Stomach (tissue), 8 donors: ENCODE measurements at regions not wholly inside any gene's neighbourhood (a gene's known extent, or its start where the extent isn't known, plus 50 kb on each side); places are given as distances from the start of the nearest gene placed in this dataset.
A peak's percentile ranks its signal among the peaks of the same experiment; 100 is the strongest.

ENCODE experiments used
- DNase-seq, 2 donors: peaks; one replicate each; pipeline versions ENCODE4 v3.0.0 to v3.0.0-alpha.2; 2013 to 2019
- H3K27ac ChIP-seq, 5 donors: fragments of 200-600 bp in 4 of 5; sonication (generic) in 4 of 5; one replicate each; pipeline ENCODE4 v1.5.1; 2013 to 2019; ENCODE audit warnings: mild to moderate bottlenecking in 1 of 5, moderate library complexity in 1 of 5
- H3K27me3 ChIP-seq, 3 donors: fragments of 200-600 bp; sonication (generic); one replicate each; pipeline ENCODE4 v1.5.1; 2017 to 2019; ENCODE audit warnings: mixed run types in 1 of 3
- H3K36me3 ChIP-seq, 4 donors: fragments of 200-600 bp; sonication (generic); 1 replicate in 3 of 4; 2 replicates in 1 of 4; pipeline ENCODE4 v1.5.1; 2016 to 2019
- H3K4me1 ChIP-seq, 4 donors: fragments of 200-600 bp; sonication (generic); one replicate each; pipeline ENCODE4 v1.5.1; 2016 to 2019
- H3K4me3 ChIP-seq, 4 donors: fragments of 200-600 bp; sonication (generic) in 3 of 4; one replicate each; pipeline ENCODE4 v1.5.1; 2016 to 2019; ENCODE audit warnings: mild to moderate bottlenecking in 1 of 4
- H3K9me3 ChIP-seq, 4 donors: fragments of 200-600 bp; sonication (generic); one replicate each; pipeline ENCODE4 v1.5.1; 2016 to 2019
- CTCF ChIP-seq, 7 experiments: fragments of 450-650 bp in 4 of 7; fragments of 200-600 bp in 3 of 7; sonication (generic) in 3 of 7; IDR thresholded peaks; one replicate each; pipeline ENCODE4 v1.5.1; 2016 to 2019; ENCODE audit warnings: antibody characterized with exemption in 7 of 7, control low read depth in 2 of 7, mild to moderate bottlenecking in 1 of 7
- EP300 ChIP-seq: sonication (generic); formaldehyde crosslinking; IDR thresholded peaks from one replicate; pipeline ENCODE4 v1.6.1; 2017; ENCODE audit warnings: antibody characterized with exemption
- POLR2A ChIP-seq, 4 donors: fragments of 450-650 bp; IDR thresholded peaks; one replicate each; pipeline ENCODE4 v1.6.1; 2016; ENCODE audit warnings: antibody characterized with exemption in 4 of 4, control low read depth in 2 of 4, mild to moderate bottlenecking in 1 of 4, moderate library complexity in 1 of 4
- POLR2AphosphoS5 ChIP-seq, 3 donors: sonication (generic); formaldehyde crosslinking; IDR thresholded peaks; one replicate each; pipeline ENCODE4 v1.6.1; 2016; ENCODE audit warnings: antibody characterized with exemption in 3 of 3
- WGBS, 5 donors: extraction: QIAGEN DNeasy Blood & Tissue Kit in 3 of 5; methylation state at CpG; one replicate each; pipeline versions ENCODE4 v1.1.5 to v1.1.7; 2013 to 2018; 5-methylcytosine and 5-hydroxymethylcytosine counted together
- intact Hi-C: fragments of 100-400 bp; cut with DNase I; formaldehyde crosslinking; loops from one replicate; pipeline ENCODE4 v1.15.1; 2023; ENCODE audit warnings: low total_unique reads
- donor health status: healthy with polysubstance abuse.
- donor health status: Bipolar disorder and iron deficiency.
- donor health status: healthy.

DNA sequence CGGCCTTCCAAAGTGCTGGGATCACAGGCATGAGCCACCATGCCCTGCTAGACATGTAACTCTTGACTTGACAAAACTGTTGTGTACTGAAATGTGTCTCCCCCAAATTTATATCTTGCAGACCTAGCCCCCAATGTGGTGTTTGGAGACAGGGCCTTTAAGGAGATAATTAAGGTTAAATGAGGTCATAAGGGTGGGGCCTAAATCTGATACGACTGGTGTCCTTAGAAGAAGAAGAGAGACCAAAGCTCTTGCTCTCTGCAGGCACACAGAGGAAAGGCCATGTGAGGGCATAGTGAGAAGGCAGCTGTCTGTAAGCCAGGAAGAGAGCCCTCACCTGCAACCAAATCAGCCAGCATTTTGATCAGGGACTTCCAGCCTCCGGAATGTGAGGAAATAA is 361.3 kb downstream of the SV2B start:
- intact Hi-C loops = no loop called here
- WGBS, 5 donors = 52 to 77% (median 64%) methylated on average over 3 of the region's 3 CpGs
- Histone ChIP-seq H3K36me3 (no peaks in the 10 kb centered on the region), H3K4me3 (no peak overlapping the region), H3K27ac (peak overlapping the region in 1 of 5 donors; percentile 54), H3K4me1 (peaks cover 0 to 7% (median 4%) of the 10 kb centered on the region in 4 donors), H3K9me3 (no peaks in the 10 kb centered on the region), H3K27me3 (no peaks in the 10 kb centered on the region)
- TF ChIP-seq EP300 (no peak), POLR2AphosphoS5 (IDR thresholded peaks at IDR 0.05) (no peak), CTCF (IDR thresholded peaks at IDR 0.05) (no peak), POLR2A (IDR thresholded peaks at IDR 0.05) (no peak)
- no peak for DNase-seq

GRCh38 chr15:91465086-91465485 is 365.0 kb downstream of the SV2B start:
- WGBS, 5 donors = 72 to 86% (median 77%) methylated on average over 4 of the region's 4 CpGs
- no peaks in the 10 kb centered on the region for H3K9me3 ChIP-seq
- TF ChIP-seq POLR2A (IDR thresholded peaks at IDR 0.05) = no peak
- TF ChIP-seq POLR2AphosphoS5 (IDR thresholded peaks at IDR 0.05) = no peak
- TF ChIP-seq EP300 = no peak
- TF ChIP-seq CTCF (IDR thresholded peaks at IDR 0.05) = no peak
- H3K4me3 ChIP-seq = no peak overlapping the region
- DNase-seq = no peak
- no peaks in the 10 kb centered on the region for H3K27me3 ChIP-seq
- H3K27ac ChIP-seq = peak overlapping the region in 1 of 5 donors; percentile 11
- peaks cover 0 to 9% (median 8%) of the 10 kb centered on the region in 4 donors for H3K4me1 ChIP-seq
- intact Hi-C loops = no loop called here
- H3K36me3 ChIP-seq = no peaks in the 10 kb centered on the region

DNA sequence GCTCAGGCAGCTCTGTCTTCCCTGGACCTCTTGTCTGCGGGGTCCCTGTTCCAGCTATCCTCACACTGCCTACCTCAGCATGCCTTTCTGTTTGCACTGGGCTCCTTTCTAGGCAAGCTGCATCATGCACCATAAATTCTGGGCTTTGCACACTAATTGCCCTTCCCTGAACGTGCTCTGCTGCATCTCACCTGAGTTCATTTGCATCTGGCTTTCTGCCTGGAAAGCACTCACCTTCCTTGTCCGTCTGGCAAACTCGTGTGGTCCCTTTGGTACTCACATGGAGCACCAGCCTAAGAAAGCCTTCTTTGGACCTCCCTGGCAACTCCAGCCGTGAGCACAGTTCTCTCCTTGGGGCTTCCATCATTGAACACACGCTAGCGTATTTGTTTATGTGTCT is 365.6 kb downstream of the SV2B start:
- Histone ChIP-seq H3K27me3 (no peaks in the 10 kb centered on the region), H3K27ac (peak overlapping the region in 1 of 5 donors; percentile 11), H3K9me3 (no peaks in the 10 kb centered on the region), H3K4me3 (no peak overlapping the region), H3K4me1 (peaks cover 0 to 10% (median 9%) of the 10 kb centered on the region in 4 donors), H3K36me3 (no peaks in the 10 kb centered on the region)
- DNase-seq = peak; percentile 65 to 70
- WGBS, 5 donors = 42 to 62% (median 50%) methylated on average over 7 of the region's 7 CpGs
- intact Hi-C loops = no loop called here
- TF ChIP-seq POLR2AphosphoS5 (IDR thresholded peaks at IDR 0.05) (peak in 1 of 3 donors; percentile 39), CTCF (IDR thresholded peaks at IDR 0.05) (no peak), EP300 (no peak), POLR2A (IDR thresholded peaks at IDR 0.05) (no peak)

GRCh38 chr15:91468871-91469580 is 369.0 kb downstream of the SV2B start:
- WGBS, 5 donors = 85 to 93% (median 92%) methylated on average over 5 of the region's 5 CpGs
- H3K9me3 ChIP-seq = no peaks in the 10 kb centered on the region
- intact Hi-C loops = no loop called here
- peaks cover 0 to 33% (median 9%) of the 10 kb centered on the region in 4 donors for H3K4me1 ChIP-seq
- TF ChIP-seq EP300 (no peak), POLR2AphosphoS5 (IDR thresholded peaks at IDR 0.05) (no peak), CTCF (IDR thresholded peaks at IDR 0.05) (no peak), POLR2A (IDR thresholded peaks at IDR 0.05) (no peak)
- no peak for DNase-seq
- no peak overlapping the region for H3K4me3 ChIP-seq
- peak overlapping the region in 1 of 5 donors; percentile 63 for H3K27ac ChIP-seq
- no peaks in the 10 kb centered on the region for H3K36me3 ChIP-seq
- H3K27me3 ChIP-seq = no peaks in the 10 kb centered on the region
